Hematopoietic multipotent progenitor cell (in vitro differentiated cells): ENCODE measurements at regions not wholly inside any gene's neighbourhood (a gene's known extent, or its start where the extent isn't known, plus 50 kb on each side); places are given as distances from the start of the nearest gene placed in this dataset.
"Not testable (repeated sequence)": the region's sequence is repeated elsewhere in the genome, so short reads cannot be mapped to it uniquely, and the experiment has no call there.

ENCODE experiments used
- DNase-seq, 3 donors: peaks; one replicate each; pipeline ENCODE4 v3.0.0-alpha.2; 2011 to 2015; ENCODE audit warnings: low read depth in 2 of 3, low spot score in 2 of 3

DNA sequence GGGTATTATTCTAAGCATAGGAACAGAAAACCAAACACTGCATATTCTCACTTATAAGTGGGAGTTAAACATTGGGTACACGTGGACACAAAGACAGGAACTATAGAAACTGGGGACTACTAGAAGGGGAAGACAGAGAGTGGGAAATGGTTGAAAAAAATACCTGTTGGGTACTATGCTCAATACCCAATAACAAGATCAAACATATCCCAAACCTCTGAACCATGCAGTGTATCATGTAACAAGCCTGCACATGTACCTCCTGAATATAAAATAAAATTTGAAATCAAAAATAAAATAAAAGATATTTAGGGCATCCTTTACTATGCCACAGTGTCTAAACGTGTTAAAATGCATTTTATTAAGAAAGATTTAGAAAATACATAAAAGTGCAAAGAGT is 221.0 kb upstream of the TFPI start:
- no peak for DNase-seq

GRCh38 chr2:187775651-187776050 is 221.4 kb upstream of the TFPI start:
- no peak for DNase-seq

- no peak for DNase-seq
These were observed 228.1 kb upstream of the TFPI start for GRCh38 chr2:187782301-187782700.

GRCh38 chr2:187783446-187783845 is 229.2 kb upstream of the TFPI start:
- no peak for DNase-seq

DNA sequence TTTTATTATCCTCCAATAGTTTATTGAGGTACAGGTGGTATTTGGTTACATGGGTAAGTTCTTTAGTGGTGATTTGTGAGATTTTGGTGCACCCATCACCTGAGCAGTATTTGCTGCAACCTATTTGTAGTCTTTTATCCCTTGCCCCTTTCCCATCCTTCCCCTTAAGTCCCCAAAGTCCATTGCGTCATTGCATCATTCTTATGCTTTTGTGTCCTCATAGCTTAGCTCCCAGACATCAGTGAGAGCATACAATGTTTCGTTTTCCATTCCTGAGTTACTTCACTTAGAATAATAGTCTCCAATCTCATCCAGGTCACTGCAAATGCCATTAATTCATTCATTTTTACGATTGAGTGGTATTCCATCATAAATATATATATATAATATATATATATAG is 229.9 kb upstream of the TFPI start:
- DNase-seq: not testable (repeated sequence)

DNA sequence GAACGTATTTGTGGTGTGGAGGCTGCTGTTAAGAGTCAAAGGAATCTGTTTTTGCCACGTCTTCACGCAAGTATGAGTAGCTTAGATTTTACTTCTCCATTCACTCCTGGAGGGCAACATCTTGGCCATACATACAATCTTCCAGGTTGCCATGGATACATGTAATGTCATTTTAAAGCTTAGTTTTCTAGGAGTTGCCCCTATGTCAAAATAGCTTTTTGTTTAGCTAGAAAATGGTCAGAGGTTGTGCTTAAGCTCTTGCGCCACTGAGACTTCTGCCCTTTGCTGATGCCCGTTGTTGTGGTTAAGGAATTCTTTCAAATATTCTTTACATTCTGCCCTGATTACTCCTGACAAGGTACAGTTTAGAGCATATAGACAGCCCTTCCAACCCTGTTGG is 245.4 kb upstream of the TFPI start:
- no peak for DNase-seq

DNA sequence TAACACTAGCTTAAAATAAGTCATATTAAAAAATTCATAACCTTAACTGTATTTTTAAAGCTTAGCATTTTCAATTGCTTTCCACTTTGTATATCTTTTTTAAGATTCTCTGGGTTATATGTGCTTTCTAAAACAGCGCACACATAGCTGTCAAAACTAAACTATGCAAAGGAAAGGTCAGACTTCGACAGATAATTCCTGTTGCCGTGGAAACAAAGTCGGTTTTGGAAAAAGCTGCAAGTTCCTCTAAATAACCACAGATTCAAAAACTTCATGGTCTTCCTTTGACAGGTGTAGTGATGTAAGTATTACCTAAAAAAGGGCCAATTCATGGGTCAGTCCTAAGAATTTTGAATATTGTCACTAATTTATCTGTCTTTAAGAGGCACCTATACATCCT is 249.6 kb upstream of the TFPI start:
- DNase-seq: no peak

GRCh38 chr2:187815113-187815512 is 260.9 kb upstream of the TFPI start:
- no peak for DNase-seq

DNA sequence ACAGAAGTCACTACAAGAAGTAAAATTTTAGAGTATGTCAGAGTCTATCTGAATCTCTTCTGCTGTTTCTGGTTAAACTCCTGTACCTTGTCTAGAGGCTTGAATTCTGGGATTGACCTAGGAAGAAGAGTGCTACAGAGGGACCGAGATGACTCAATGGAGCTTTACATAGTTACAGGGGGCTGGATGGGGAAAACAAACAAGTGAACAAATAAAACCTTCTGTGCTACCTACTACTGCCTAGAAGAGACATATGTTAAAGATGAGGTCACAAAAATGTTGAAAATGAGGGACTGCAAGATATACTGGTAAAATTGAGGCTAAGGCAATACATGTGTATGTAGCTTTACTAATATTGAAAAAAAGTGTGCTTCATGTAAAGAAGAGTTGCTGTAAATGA is 265.4 kb upstream of the TFPI start:
- DNase-seq: no peak

- no peak for DNase-seq
These were observed 270.9 kb upstream of the TFPI start for GRCh38 chr2:187825108-187825507.

DNA sequence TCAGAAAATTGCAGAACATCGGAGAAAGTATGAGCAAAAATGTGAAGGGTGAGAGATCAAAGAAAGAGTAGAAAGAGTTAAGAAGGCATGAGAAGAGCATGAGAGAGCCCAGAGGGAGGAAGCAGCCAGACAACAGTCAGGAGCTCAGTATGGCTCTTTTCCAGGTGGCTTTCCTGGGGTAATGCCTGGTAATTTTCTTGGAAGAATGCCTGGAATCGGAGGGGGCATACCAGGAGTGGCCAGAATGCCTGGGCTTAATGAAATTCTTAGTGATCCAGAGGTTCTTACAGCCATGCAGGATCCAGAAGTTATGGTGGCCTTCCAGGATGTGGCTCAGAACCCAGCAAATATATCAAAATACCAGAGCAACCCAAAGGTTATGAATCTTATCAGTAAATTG is 271.8 kb upstream of the TFPI start:
- no peak for DNase-seq

GRCh38 chr2:187834787-187835186 is 280.6 kb upstream of the TFPI start:
- DNase-seq: no peak

DNA sequence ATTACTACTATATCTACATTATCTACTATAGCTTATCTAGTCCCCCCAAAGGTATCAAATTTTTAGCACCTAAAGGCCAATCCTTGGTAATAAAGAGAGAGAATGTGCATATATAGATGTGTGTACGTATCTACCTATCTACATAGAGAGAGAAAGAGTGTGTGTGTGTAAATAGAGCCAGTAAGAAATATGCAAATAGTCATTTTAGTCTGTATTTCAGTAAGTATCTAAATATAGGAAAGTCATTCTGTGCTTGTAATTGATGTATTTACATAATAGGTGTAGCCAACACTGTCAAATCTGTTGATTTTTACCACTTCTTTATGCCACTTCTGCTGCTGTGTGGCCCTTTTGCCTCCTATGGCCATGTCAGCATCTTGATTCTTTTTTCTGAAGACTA is 284.5 kb upstream of the TFPI start:
- DNase-seq: no peak

GRCh38 chr2:187842315-187842714 is 288.1 kb upstream of the TFPI start:
- no peak for DNase-seq

- DNase-seq: peak in 2 of 3 donors; percentile 46 to 71
These were observed 289.0 kb upstream of the TFPI start for GRCh38 chr2:187842978-187843847.

DNA sequence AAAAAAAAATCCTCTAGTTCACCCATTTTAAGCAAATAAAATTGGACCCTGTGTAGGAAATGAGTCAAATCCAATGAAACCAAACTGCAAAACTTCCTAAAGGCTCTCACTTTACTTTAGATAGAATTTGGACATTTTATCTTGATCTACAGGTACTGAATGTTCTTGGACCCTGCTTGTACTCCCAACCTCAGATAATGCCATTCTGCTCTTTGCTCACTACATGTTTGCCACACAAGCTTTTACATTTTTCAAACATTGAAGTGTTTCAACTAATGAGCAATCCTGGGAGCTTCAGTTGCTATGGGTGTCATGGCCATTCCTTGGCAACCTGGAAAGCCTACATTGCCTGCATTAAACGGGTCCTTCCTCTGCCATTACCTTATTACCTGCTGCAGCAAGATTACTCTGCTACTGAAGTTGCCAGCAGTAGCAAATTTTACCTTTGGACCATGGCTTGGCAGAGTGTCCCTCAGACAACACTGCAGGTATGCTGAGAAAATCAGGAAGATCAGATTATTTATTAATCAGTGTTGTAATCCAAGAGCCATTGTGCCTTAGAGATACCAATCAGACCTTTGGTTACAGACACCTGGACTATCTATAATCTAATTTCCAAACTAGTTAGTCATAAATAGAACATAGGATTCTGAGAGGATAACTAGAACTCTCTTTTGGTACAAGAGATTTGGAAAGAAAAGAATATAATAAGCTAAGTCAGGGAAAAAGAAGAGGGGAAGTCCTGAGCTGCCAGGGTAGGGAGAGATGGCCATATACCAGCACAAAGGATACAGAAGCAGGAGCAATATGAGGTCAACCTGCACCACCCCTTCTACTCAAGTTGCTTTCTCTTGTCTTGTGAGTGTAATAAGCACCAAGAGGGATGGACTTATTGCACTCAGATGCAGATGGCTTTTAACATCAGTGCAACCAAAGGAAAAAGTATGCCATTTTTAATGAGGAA is 293.3 kb upstream of the TFPI start:
- no peak for DNase-seq

DNA sequence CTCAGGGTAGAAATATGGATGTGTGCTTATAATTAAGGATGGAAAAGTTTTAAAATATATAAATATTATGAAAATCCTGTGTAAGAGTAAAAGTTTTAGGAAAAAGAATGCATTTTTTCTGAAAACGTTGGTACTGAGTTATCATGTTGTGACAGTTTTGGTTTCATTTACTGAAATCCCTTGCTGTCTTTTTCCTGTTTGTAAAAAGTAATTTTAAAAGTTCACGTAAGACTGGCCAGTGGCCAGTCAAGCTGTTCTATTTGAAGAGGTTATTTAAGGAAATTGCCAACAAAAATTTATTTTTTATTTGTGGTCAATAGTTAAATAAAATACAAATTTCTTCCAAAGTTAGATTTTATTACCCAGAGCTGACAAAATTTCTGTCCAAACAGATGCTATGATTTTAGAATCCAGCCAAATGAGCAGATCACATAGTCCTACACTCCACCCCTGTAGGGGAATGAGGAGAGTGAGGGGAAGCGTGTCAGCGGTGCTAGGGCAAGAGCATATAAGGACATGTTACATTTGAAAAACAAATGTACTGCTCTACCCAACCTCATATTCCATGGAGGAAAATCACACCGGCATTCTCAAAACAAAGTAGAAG is 297.8 kb upstream of the TFPI start:
- DNase-seq: no peak

GRCh38 chr2:187853381-187853791 is 299.2 kb upstream of the TFPI start:
- no peak for DNase-seq

- no peak for DNase-seq
These were observed 300.6 kb upstream of the TFPI start for GRCh38 chr2:187854801-187855200.

DNA sequence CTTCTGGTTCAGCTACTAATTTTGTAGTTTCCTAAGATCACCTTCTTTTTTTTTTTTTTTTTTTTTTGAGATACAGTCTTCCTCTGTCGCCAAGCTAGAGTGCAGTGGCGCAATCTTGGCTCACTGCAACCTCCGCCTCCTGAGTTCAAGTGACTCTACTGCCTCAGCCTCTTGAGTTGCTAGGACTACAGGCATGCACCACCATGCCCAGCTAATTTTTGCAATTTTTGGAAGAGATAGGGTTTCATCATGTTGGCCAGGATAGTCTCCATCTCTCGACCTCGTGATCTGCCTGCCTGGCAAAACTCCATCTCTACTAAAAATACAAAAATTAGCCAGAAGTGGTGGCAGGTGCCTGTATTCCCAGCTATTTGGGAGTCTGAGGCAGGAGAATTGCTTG is 301.5 kb upstream of the TFPI start:
- no peak for DNase-seq

DNA sequence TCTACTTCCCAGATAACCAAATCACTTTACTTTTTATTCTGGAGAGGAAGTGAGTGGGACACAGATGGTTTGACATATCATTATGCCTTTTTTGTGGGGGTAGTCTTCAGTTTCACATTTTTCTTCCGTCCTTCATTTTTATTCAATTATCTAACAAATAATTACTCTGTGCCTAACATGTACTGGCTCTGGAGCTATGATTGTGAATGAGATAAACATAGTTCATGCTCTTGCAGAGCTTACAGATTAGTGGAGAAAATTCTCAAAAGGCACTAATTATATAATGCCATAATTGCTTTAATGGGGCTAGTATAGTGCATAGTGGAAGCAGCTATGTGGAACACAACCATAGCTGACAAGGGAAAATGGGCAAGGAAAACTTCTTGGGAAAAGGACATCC is 303.6 kb upstream of the TFPI start:
- DNase-seq: no peak
